ENCODE measurements at regions not wholly inside any gene's neighbourhood (a gene's known extent, or its start where the extent isn't known, plus 50 kb on each side); places are given as distances from the start of the nearest gene placed in this dataset.
A peak's percentile ranks its signal among the peaks of the same experiment; 100 is the strongest.

DNA sequence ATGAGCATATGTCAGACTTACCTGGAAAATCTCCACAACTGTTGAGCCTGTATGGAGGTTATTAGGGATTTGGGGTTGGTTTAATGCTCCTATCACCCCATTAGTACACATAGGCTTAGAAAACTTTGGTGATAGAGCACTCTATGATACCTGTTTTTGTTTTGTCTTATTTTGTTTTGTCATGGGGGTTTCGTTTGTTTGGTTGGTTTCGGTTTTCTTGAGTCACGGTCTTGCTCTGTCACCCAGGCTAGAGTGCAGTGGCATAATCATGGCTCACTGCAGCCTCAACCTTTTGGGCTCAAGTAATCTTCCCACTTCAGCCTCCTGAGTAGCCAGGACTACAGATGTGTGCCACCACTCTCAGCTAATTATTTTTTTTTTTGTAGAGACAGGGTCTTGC lies 70.0 kb downstream of the MZT1 start:
- TF ChIP-seq, protein P1, sequence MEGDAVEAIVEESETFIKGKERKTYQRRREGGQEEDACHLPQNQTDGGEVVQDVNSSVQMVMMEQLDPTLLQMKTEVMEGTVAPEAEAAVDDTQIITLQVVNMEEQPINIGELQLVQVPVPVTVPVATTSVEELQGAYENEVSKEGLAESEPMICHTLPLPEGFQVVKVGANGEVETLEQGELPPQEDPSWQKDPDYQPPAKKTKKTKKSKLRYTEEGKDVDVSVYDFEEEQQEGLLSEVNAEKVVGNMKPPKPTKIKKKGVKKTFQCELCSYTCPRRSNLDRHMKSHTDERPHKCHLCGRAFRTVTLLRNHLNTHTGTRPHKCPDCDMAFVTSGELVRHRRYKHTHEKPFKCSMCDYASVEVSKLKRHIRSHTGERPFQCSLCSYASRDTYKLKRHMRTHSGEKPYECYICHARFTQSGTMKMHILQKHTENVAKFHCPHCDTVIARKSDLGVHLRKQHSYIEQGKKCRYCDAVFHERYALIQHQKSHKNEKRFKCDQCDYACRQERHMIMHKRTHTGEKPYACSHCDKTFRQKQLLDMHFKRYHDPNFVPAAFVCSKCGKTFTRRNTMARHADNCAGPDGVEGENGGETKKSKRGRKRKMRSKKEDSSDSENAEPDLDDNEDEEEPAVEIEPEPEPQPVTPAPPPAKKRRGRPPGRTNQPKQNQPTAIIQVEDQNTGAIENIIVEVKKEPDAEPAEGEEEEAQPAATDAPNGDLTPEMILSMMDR (IDR thresholded peaks at IDR 0.05; ENCODE audit: low read length, missing control alignments) = no peak
- no peak overlapping the region for H3K4me3 ChIP-seq (replicated peaks; ENCODE audit: low read depth, low read length)
- DNase-seq (ENCODE audit: low read depth) = no peak

DNA sequence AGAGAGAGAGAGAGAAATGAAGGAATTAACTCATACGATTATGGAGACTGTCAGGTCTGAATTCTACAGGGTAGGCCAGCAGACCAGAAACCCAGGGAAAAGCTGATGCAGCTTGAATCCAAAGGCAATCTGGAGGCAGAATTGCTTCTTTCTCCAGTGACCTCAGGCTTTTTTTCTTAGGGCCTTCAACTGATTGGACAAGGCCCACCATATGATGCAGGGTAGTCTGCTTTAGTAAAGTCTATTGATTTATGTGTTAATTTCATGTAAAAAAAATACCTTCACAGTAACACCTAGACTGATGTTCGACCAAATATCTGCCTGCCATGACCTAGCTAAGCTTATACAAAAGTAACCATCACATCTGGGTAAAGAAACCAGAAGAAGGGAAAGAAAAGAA lies 71.1 kb downstream of the MZT1 start:
- TF ChIP-seq, protein P1 (IDR thresholded peaks at IDR 0.05; ENCODE audit: low read length, missing control alignments) = no peak
- DNase-seq (ENCODE audit: low read depth) = no peak
- H3K4me3 ChIP-seq (replicated peaks; ENCODE audit: low read depth, low read length) = no peak overlapping the region

DNA sequence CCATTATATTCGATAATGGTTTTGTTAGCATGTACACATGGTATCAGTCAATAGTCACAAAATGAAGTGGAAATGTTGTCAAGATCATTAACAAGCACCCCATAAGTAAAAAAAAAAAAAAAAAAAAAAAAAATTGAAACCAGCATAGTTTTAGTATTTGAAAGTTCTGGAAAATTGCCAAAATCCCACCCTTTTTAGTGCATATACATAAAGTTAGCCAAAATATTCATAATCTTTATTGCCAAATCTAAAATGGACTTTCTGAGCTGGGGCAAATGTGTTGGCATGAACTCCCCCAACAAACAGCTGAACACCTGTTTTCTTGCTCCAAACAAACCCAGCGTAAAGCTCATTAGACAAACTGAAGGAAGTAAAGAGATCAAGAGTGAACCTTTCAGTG lies 73.9 kb downstream of the MZT1 start:
- TF ChIP-seq, protein P1 (IDR thresholded peaks at IDR 0.05; ENCODE audit: low read length, missing control alignments) = no peak
- DNase-seq (ENCODE audit: low read depth) = no peak
- H3K4me3 ChIP-seq (replicated peaks; ENCODE audit: low read depth, low read length) = no peak overlapping the region

DNA sequence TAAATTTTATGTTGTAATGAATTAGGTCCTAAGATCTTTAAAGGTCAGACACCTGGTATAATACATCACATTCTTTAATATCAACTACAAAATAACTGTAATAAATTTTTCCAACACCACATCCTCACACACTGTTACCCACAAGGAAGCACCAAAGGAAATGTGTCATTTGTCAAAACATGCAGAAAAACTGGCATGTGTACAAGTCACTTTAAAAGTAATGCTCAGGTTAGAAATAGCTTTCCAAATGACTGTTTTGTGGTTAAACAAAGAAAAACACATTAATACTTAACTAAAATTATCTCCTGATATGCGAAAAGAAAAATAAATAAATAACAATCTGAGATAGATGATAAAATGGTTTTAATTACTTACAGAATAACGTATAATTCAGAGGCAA lies 74.7 kb downstream of the MZT1 start:
- TF ChIP-seq, protein P1 (IDR thresholded peaks at IDR 0.05; ENCODE audit: low read length, missing control alignments) = no peak
- DNase-seq (ENCODE audit: low read depth) = peak; percentile 17
- no peak overlapping the region for H3K4me3 ChIP-seq (replicated peaks; ENCODE audit: low read depth, low read length)

DNA sequence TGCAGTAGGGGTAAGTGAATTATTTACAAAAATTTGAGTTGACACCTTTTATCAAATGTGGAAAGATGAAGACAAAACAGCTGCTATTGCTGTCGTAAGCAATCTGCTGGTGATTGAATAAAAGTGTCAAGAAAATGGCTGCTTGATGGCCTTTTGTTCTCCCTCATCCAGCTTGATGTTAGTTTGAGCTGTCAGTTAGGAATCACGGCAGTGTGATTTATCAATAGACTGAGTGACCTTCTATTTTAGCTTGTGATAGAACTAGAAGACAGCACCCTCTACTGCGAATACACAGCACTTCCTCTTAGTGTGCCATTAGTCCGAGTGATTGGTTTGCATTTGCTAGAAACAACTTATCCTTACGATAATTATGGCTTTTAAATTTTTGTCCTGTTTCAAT lies 76.3 kb downstream of the MZT1 start:
- TF ChIP-seq, protein P1 (IDR thresholded peaks at IDR 0.05; ENCODE audit: low read length, missing control alignments) = peak; percentile 24
- H3K4me3 ChIP-seq (replicated peaks; ENCODE audit: low read depth, low read length) = no peak overlapping the region
- DNase-seq (ENCODE audit: low read depth) = peak; percentile 5

DNA sequence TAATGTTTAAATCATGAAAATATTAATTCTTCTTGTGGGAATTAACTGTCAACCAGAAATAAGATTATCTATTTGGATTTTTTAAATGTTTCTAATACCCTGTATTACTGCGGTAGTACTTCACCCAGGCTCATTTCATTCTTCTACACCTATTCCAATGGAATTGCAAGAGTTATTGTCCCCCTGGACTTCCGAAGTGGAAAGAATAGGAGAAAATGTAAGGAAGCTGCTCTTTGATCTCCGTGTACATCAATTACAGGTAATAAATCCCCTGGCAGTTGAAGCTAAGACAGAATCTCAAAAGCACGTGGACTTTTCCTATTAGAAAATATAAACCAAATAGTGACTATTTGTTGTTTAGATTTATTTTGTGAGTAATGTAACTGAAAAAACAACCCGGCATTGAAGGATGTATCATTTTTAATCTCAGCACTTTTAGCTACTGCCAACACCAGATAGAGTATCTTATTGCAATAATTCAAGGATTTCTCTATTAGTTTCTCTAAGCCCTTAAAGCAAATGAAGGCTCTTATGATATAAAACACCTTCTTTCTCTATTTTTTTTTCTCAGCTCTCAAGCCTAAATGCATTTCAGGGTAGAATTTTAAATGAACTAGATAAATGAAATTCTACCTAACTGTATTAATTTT lies 77.3 kb downstream of the MZT1 start:
- DNase-seq (ENCODE audit: low read depth) = no peak
- no peak overlapping the region for H3K4me3 ChIP-seq (replicated peaks; ENCODE audit: low read depth, low read length)
- TF ChIP-seq, protein P1 (IDR thresholded peaks at IDR 0.05; ENCODE audit: low read length, missing control alignments) = no peak

DNA sequence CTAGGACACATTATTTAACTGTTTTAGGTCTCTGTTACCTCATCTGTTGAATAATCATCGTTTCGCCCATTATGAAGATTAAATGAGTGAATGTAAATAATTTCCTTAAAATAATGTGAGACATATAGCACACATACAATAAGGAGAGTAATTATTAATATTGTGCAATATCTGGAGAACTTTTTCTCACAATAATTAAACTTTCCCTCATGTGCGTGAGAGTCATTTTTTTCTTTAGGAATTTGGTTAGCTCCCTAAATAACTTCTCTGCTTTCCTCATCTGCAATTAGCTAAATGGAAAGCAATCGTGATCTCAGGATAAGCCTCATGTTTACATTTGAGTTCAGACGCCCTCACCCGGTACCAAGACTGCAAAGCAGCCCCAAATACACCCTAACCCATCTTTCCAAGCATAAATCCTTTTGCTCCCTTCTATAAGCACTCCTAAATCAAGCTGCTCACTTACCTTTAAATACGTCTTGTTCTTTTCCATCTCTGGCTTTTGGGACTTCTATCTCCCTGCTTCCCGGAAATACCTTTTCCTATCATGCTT lies 78.8 kb downstream of the MZT1 start:
- TF ChIP-seq, protein P1 (IDR thresholded peaks at IDR 0.05; ENCODE audit: low read length, missing control alignments) = peak; percentile 16
- DNase-seq (ENCODE audit: low read depth) = no peak

More for the DNA sequence above, 78.8 kb downstream of the MZT1 start:
- H3K4me3 ChIP-seq (replicated peaks; ENCODE audit: low read depth, low read length) = no peak overlapping the region

All from fibroblast of pulmonary artery (primary cell).